ENCODE measurements at regions not wholly inside any gene's neighbourhood (a gene's known extent, or its start where the extent isn't known, plus 50 kb on each side); places are given as distances from the start of the nearest gene placed in this dataset.

DNA sequence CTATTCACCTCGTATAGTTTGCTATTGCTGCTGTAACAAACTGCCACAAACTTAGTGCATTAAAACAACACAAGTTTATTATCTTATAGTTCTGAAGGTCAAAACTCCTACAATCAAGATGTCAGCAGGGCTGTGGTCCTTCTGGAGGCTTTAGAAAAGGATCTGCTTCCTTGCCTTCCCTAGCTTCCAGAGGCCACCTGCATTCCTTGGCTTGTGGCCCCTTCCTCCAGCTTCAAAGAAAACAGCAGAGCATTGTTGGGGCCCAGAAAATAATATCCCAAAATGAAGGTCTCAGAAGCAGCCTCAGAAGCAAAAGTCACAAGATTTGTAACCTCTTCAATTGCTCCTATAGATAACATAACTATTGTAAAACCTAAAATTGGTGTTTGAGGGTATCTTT lies 100.6 kb downstream of the HNRNPLL start:
- H3K9me2 ChIP-seq (replicated peaks; ENCODE audit: control insufficient read depth, low read length): no peaks in the 10 kb centered on the region
- peaks cover 9% of the 10 kb centered on the region; the same call in 1 of the 2 replicates for H3K9me3 ChIP-seq (ENCODE audit: control insufficient read depth, insufficient read depth, low read length)
- peaks cover 20% of the 10 kb centered on the region for H3K4me1 ChIP-seq (ENCODE audit: control insufficient read depth, low read length)
- no peak overlapping the region for H3K4me2 ChIP-seq (ENCODE audit: low read length)
- peaks cover 4% of the 10 kb centered on the region; the same call in 1 of the 2 replicates for H3F3A ChIP-seq (ENCODE audit: control insufficient read depth, insufficient read depth)
- no peak overlapping the region for H3K4me3 ChIP-seq (ENCODE audit: low read length)
- TF ChIP-seq, protein P1, sequence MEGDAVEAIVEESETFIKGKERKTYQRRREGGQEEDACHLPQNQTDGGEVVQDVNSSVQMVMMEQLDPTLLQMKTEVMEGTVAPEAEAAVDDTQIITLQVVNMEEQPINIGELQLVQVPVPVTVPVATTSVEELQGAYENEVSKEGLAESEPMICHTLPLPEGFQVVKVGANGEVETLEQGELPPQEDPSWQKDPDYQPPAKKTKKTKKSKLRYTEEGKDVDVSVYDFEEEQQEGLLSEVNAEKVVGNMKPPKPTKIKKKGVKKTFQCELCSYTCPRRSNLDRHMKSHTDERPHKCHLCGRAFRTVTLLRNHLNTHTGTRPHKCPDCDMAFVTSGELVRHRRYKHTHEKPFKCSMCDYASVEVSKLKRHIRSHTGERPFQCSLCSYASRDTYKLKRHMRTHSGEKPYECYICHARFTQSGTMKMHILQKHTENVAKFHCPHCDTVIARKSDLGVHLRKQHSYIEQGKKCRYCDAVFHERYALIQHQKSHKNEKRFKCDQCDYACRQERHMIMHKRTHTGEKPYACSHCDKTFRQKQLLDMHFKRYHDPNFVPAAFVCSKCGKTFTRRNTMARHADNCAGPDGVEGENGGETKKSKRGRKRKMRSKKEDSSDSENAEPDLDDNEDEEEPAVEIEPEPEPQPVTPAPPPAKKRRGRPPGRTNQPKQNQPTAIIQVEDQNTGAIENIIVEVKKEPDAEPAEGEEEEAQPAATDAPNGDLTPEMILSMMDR (IDR thresholded peaks at IDR 0.05; ENCODE audit: low read depth, low read length, poor library complexity, severe bottlenecking): no peak
- no peak for TF ChIP-seq EZH2phosphoT487 (IDR thresholded peaks at IDR 0.05; ENCODE audit: borderline replicate concordance, low read length)
- H3K27me3 ChIP-seq (ENCODE audit: control insufficient read depth, low read length): peaks cover 29% of the 10 kb centered on the region
- no peak overlapping the region for H3K27ac ChIP-seq (ENCODE audit: low read depth, low read length)
- H4K20me1 ChIP-seq (ENCODE audit: control insufficient read depth, insufficient read depth, low read depth, low read length): no peaks in the 10 kb centered on the region
- no peaks in the 10 kb centered on the region for H3K36me3 ChIP-seq (ENCODE audit: control insufficient read depth, low read length)
- H3K79me2 ChIP-seq (ENCODE audit: control insufficient read depth, low read length): no peaks in the 10 kb centered on the region

- H3K27ac ChIP-seq (ENCODE audit: low read depth, low read length): no peak overlapping the region
- no peak overlapping the region for H3K4me3 ChIP-seq (ENCODE audit: low read length)
- TF ChIP-seq, protein P1 (IDR thresholded peaks at IDR 0.05; ENCODE audit: low read depth, low read length, poor library complexity, severe bottlenecking): no peak
- no peak for TF ChIP-seq EZH2phosphoT487 (IDR thresholded peaks at IDR 0.05; ENCODE audit: borderline replicate concordance, low read length)
- no peaks in the 10 kb centered on the region for H3K79me2 ChIP-seq (ENCODE audit: control insufficient read depth, low read length)
- H3K27me3 ChIP-seq (ENCODE audit: control insufficient read depth, low read length): peaks cover 46% of the 10 kb centered on the region
- H3K9me2 ChIP-seq (replicated peaks; ENCODE audit: control insufficient read depth, low read length): no peaks in the 10 kb centered on the region
- H3K36me3 ChIP-seq (ENCODE audit: control insufficient read depth, low read length): no peaks in the 10 kb centered on the region
- H3F3A ChIP-seq (ENCODE audit: control insufficient read depth, insufficient read depth): peaks cover 4% of the 10 kb centered on the region; the same call in 1 of the 2 replicates
- H3K4me2 ChIP-seq (ENCODE audit: low read length): no peak overlapping the region
- no peaks in the 10 kb centered on the region for H4K20me1 ChIP-seq (ENCODE audit: control insufficient read depth, insufficient read depth, low read depth, low read length)
- H3K4me1 ChIP-seq (ENCODE audit: control insufficient read depth, low read length): peaks cover 20% of the 10 kb centered on the region
- no peaks in the 10 kb centered on the region for H3K9me3 ChIP-seq (ENCODE audit: control insufficient read depth, insufficient read depth, low read length)
These were observed 102.5 kb downstream of the HNRNPLL start for GRCh38 chr2:38500283-38500634.

DNA sequence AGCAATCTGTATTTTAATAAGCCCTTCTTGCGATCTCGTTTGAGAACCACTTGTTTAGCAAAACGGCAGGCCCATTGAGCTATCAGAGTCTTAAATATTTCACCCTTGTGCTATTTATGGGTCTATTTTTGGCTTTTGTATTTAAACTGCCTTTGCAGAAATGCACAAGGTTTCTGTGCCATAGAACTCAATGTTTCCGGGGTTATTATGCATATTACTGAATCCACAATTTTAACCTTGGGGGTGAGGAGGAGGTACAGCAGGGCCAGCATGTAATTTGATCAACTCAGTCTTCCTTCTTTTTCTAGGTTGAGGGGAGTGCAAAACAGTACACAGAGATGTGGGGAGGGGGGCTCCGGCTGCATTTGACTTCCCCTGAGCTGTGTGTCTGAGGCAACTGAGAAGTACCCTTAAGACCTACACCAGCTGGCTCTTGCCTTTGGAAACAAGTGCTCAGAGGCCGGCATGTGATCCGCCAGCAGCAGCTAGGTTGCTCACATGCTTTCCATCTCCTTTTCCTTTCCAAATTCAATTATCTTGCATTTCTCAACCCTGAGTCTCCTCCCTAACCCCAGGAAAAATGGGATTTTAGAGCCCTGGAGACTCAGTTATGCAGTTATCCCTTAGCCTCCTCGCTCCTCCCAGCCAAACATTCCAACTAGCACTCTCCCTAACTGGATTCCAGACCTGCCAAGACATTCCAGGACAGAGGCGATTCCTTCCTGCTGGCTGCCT lies 103.0 kb downstream of the HNRNPLL start:
- no peaks in the 10 kb centered on the region for H4K20me1 ChIP-seq (ENCODE audit: control insufficient read depth, insufficient read depth, low read depth, low read length)
- no peaks in the 10 kb centered on the region for H3K79me2 ChIP-seq (ENCODE audit: control insufficient read depth, low read length)
- TF ChIP-seq, protein P1 (IDR thresholded peaks at IDR 0.05; ENCODE audit: low read depth, low read length, poor library complexity, severe bottlenecking): no peak
- no peak for TF ChIP-seq EZH2phosphoT487 (IDR thresholded peaks at IDR 0.05; ENCODE audit: borderline replicate concordance, low read length)
- no peaks in the 10 kb centered on the region for H3K36me3 ChIP-seq (ENCODE audit: control insufficient read depth, low read length)
- no peak overlapping the region for H3K4me3 ChIP-seq (ENCODE audit: low read length)
- H3K9me3 ChIP-seq (ENCODE audit: control insufficient read depth, insufficient read depth, low read length): no peaks in the 10 kb centered on the region
- no peaks in the 10 kb centered on the region for H3K9me2 ChIP-seq (replicated peaks; ENCODE audit: control insufficient read depth, low read length)
- H3F3A ChIP-seq (ENCODE audit: control insufficient read depth, insufficient read depth): peaks cover 4% of the 10 kb centered on the region; the same call in 1 of the 2 replicates
- no peak overlapping the region for H3K4me2 ChIP-seq (ENCODE audit: low read length)
- peaks cover 52% of the 10 kb centered on the region for H3K27me3 ChIP-seq (ENCODE audit: control insufficient read depth, low read length)
- H3K4me1 ChIP-seq (ENCODE audit: control insufficient read depth, low read length): peaks cover 20% of the 10 kb centered on the region
- H3K27ac ChIP-seq (ENCODE audit: low read depth, low read length): no peak overlapping the region
